NCI-H2107 treated with DMSO at 0.1 percent for 48 hours (cell line): ENCODE measurements at regions not wholly inside any gene's neighbourhood (a gene's known extent, or its start where the extent isn't known, plus 50 kb on each side); places are given as distances from the start of the nearest gene placed in this dataset.

Source experiments
- DNase-seq: peaks from one replicate; lab custom pipeline; 2025; ENCODE audit not compliant: unreplicated experiment; lab: John Stamatoyannopoulos, UW

GRCh38 chr1:229884765-229885164, 182.3 kb upstream of the GALNT2 start:
- DNase-seq = no peak

- no peak for DNase-seq
These were observed 181.2 kb upstream of the GALNT2 start for GRCh38 chr1:229885568-229886495.

- DNase-seq = no peak
These were observed 180.4 kb upstream of the GALNT2 start for GRCh38 chr1:229886636-229887035.

- no peak for DNase-seq
These were observed 179.8 kb upstream of the GALNT2 start for GRCh38 chr1:229887043-229887822.

GRCh38 chr1:229888157-229888556, 178.9 kb upstream of the GALNT2 start:
- no peak for DNase-seq

GRCh38 chr1:229888561-229889001, 178.5 kb upstream of the GALNT2 start:
- no peak for DNase-seq

GRCh38 chr1:229889031-229889517, 178.0 kb upstream of the GALNT2 start:
- DNase-seq = no peak

GRCh38 chr1:229891227-229891626, 175.8 kb upstream of the GALNT2 start:
- DNase-seq = no peak

- DNase-seq = no peak
These were observed 174.4 kb upstream of the GALNT2 start for GRCh38 chr1:229892515-229893117.

- DNase-seq = peak; percentile 9
These were observed 173.1 kb upstream of the GALNT2 start for GRCh38 chr1:229893762-229894444.

GRCh38 chr1:229894532-229894931, 172.5 kb upstream of the GALNT2 start:
- DNase-seq = no peak

- DNase-seq = no peak
These were observed 171.4 kb upstream of the GALNT2 start for GRCh38 chr1:229895605-229896004.

GRCh38 chr1:229896306-229896705, 170.7 kb upstream of the GALNT2 start:
- DNase-seq = no peak

GRCh38 chr1:229896861-229897260, 170.2 kb upstream of the GALNT2 start:
- DNase-seq = no peak

GRCh38 chr1:229897501-229897900, 169.5 kb upstream of the GALNT2 start:
- DNase-seq = no peak

- DNase-seq = no peak
These were observed 166.8 kb upstream of the GALNT2 start for GRCh38 chr1:229900220-229900619.

- DNase-seq = no peak
These were observed 161.9 kb upstream of the GALNT2 start for GRCh38 chr1:229905031-229905545.

- no peak for DNase-seq
These were observed 161.4 kb upstream of the GALNT2 start for GRCh38 chr1:229905652-229906051.

GRCh38 chr1:229907884-229908638, 159.0 kb upstream of the GALNT2 start:
- peak; percentile 63 for DNase-seq

GRCh38 chr1:229908689-229909088, 158.3 kb upstream of the GALNT2 start:
- no peak for DNase-seq
